Sigmoid colon (tissue), 6 donors: ENCODE measurements at regions not wholly inside any gene's neighbourhood (a gene's known extent, or its start where the extent isn't known, plus 50 kb on each side); places are given as distances from the start of the nearest gene placed in this dataset.

Source experiments
- DNase-seq: peaks from one replicate; pipeline ENCODE4 v3.0.0-alpha.2; 2019
- H3K27ac ChIP-seq, 4 donors: fragments of 200-600 bp; sonication (generic); one replicate each; pipeline ENCODE4 v1.5.1; 2016 to 2019; ENCODE audit warnings: mild to moderate bottlenecking in 1 of 4
- H3K27me3 ChIP-seq, 3 donors: fragments of 200-600 bp; sonication (generic); one replicate each; pipeline ENCODE4 v1.5.1; 2019; ENCODE audit warnings: mild to moderate bottlenecking in 1 of 3
- H3K36me3 ChIP-seq, 4 donors: fragments of 200-600 bp; sonication (generic); one replicate each; pipeline ENCODE4 v1.5.1; 2016 to 2019
- H3K4me1 ChIP-seq, 4 donors: fragments of 200-600 bp; sonication (generic); one replicate each; pipeline ENCODE4 v1.5.1; 2017 to 2019
- H3K4me3 ChIP-seq, 4 donors: fragments of 200-600 bp; sonication (generic); one replicate each; pipeline ENCODE4 v1.5.1; 2017 to 2019; ENCODE audit warnings: mild to moderate bottlenecking in 2 of 4, moderate library complexity in 1 of 4
- H3K9me3 ChIP-seq, 4 donors: fragments of 200-600 bp in 3 of 4; sonication (generic) in 3 of 4; one replicate each; pipeline versions ENCODE4 v1.5.1 to v1.6.1; 2013 to 2019
- EP300 ChIP-seq, 4 donors: sonication (generic); formaldehyde crosslinking; IDR thresholded peaks; one replicate each; pipeline ENCODE4 v1.6.1; 2017; ENCODE audit warnings: antibody characterized with exemption in 4 of 4
- POLR2A ChIP-seq, 2 donors: fragments of 450-650 bp; IDR thresholded peaks; one replicate each; pipeline ENCODE4 v1.6.1; 2016; ENCODE audit warnings: antibody characterized with exemption in 2 of 2, mild to moderate bottlenecking in 2 of 2, moderate library complexity in 2 of 2
- POLR2AphosphoS5 ChIP-seq, 4 donors: sonication (generic); formaldehyde crosslinking; IDR thresholded peaks; one replicate each; pipeline ENCODE4 v1.6.1; 2017; ENCODE audit warnings: antibody characterized with exemption in 4 of 4
- WGBS, 2 donors: extraction: QIAGEN DNeasy Blood & Tissue Kit; methylation state at CpG; one replicate each; pipeline ENCODE4 v1.1.7; 2013; 5-methylcytosine and 5-hydroxymethylcytosine counted together
- intact Hi-C: fragments of 100-400 bp; cut with DNase I; formaldehyde crosslinking; loops from one replicate; pipeline ENCODE4 v1.15.1; 2023
- TF ChIP-seq, protein P1 (sequence below), 4 experiments: fragments of 450-650 bp in 3 of 4; fragments of 200-600 bp in 1 of 4; IDR thresholded peaks; one replicate each; pipeline ENCODE4 v1.5.1; 2016 to 2019; ENCODE audit warnings: antibody characterized with exemption in 4 of 4, mild to moderate bottlenecking in 3 of 4, moderate library complexity in 2 of 4
- donor health status: healthy with polysubstance abuse.
- donor health status: healthy.

- WGBS, 2 donors, result 89 to 91% methylated on average over 4 of the region's 4 CpGs
- intact Hi-C loops, result no loop called here
- H3K27ac ChIP-seq, result no peak overlapping the region
Observed at GRCh38 chr18:59057493-59057795, 82.2 kb upstream of the SEC11C start.

DNA sequence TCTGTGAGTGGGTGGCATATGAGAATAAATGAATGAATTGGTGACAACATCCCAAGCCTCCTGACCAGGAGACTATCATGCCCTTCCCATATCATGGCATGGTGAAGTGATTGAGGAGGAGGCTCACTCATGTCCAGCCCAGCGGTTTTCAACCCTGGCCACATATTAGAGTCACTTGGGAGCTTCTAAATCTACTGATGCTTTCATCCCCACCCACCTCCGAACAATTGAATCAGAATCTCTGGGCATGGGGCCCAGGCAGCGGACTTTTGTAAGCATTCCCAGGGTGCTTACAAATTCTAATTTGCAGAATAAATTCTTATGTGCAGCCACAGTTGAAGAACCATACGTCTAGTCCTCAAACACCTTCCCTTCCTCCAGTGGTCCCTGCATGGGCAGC lies 81.7 kb upstream of the SEC11C start:
- H3K4me1 ChIP-seq, result peaks cover 0 to 12% (median 0%) of the 10 kb centered on the region in 4 donors
- TF ChIP-seq POLR2AphosphoS5 (IDR thresholded peaks at IDR 0.05) (no peak), POLR2A (IDR thresholded peaks at IDR 0.05) (no peak), EP300 (IDR thresholded peaks at IDR 0.05) (no peak)
- TF ChIP-seq, protein P1, sequence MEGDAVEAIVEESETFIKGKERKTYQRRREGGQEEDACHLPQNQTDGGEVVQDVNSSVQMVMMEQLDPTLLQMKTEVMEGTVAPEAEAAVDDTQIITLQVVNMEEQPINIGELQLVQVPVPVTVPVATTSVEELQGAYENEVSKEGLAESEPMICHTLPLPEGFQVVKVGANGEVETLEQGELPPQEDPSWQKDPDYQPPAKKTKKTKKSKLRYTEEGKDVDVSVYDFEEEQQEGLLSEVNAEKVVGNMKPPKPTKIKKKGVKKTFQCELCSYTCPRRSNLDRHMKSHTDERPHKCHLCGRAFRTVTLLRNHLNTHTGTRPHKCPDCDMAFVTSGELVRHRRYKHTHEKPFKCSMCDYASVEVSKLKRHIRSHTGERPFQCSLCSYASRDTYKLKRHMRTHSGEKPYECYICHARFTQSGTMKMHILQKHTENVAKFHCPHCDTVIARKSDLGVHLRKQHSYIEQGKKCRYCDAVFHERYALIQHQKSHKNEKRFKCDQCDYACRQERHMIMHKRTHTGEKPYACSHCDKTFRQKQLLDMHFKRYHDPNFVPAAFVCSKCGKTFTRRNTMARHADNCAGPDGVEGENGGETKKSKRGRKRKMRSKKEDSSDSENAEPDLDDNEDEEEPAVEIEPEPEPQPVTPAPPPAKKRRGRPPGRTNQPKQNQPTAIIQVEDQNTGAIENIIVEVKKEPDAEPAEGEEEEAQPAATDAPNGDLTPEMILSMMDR (IDR thresholded peaks at IDR 0.05), result no peak
- DNase-seq, result no peak
- H3K9me3 ChIP-seq, result no peaks in the 10 kb centered on the region
- intact Hi-C loops, result no loop called here
- H3K27ac ChIP-seq, result no peak overlapping the region
- 71 to 81% methylated on average over 4 of the region's 4 CpGs for WGBS, 2 donors
- no peak overlapping the region for H3K4me3 ChIP-seq
- no peaks in the 10 kb centered on the region for H3K36me3 ChIP-seq
- no peaks in the 10 kb centered on the region for H3K27me3 ChIP-seq

More at GRCh38 chr18:59057493-59057795, 82.2 kb upstream of the SEC11C start:
- Histone ChIP-seq H3K4me1 (peaks cover 0 to 12% (median 0%) of the 10 kb centered on the region in 4 donors), H3K36me3 (no peaks in the 10 kb centered on the region), H3K4me3 (no peak overlapping the region), H3K27me3 (no peaks in the 10 kb centered on the region), H3K9me3 (no peaks in the 10 kb centered on the region)
- DNase-seq, result no peak
- no peak for TF ChIP-seq EP300 (IDR thresholded peaks at IDR 0.05)
- TF ChIP-seq, protein P1 (IDR thresholded peaks at IDR 0.05), result peak in 1 of 4 experiments; percentile 11

- no peaks in the 10 kb centered on the region for H3K27me3 ChIP-seq
- intact Hi-C loops, result no loop called here
- H3K4me3 ChIP-seq, result no peak overlapping the region
- no peaks in the 10 kb centered on the region for H3K36me3 ChIP-seq
- no peak for DNase-seq
- H3K27ac ChIP-seq, result no peak overlapping the region
- TF ChIP-seq EP300 (IDR thresholded peaks at IDR 0.05), result no peak
- no peak for TF ChIP-seq POLR2AphosphoS5 (IDR thresholded peaks at IDR 0.05)
- TF ChIP-seq POLR2A (IDR thresholded peaks at IDR 0.05), result no peak
- TF ChIP-seq, protein P1 (IDR thresholded peaks at IDR 0.05), result no peak
- 95 to 97% methylated on average over 4 of the region's 4 CpGs for WGBS, 2 donors
- no peaks in the 10 kb centered on the region for H3K9me3 ChIP-seq
- H3K4me1 ChIP-seq, result peaks cover 0 to 21% (median 3%) of the 10 kb centered on the region in 4 donors
Observed at GRCh38 chr18:59059140-59059539, 80.5 kb upstream of the SEC11C start.

GRCh38 chr18:59060551-59060950 lies 79.1 kb upstream of the SEC11C start:
- no peak overlapping the region for H3K27ac ChIP-seq

DNA sequence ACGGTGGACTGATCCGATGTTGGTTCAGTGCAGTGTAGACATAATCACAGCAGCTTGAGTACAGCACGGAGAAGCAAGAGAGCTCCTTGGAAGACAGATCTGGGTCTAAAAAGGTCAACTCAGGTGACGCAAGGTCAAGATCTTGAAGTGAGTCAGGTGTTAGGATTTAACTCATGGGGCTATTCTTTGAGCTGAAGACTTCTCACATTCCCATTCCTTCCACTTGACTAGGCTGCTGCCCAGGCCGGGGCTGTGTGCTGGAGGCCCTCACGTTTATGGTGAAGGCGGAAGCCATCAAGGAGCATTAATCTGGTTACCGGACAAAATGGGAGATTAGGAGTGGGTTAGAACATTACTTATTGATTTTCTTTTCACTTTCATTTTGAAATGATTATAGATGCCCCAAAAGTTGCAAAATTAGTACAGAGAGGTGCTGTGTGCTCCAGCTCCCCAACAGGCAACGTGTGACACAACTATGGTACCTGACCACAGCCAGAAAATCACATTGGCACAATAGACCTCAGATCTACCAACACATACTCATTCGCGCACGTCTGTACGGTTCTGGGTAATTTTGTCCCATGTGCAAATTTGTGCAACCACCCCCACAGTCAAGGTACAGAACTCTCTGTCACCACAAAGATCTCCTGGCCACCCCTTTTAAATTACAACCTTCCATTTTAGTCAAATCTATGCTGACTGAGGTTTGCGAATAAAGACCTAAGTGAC lies 77.6 kb upstream of the SEC11C start:
- intact Hi-C loops, result loop anchor here (5.0 to 10.0 kb wide), 2 partner anchors 97 to 200 kb away; partner anchors contain the start of gene ZNF532
- TF ChIP-seq POLR2A (IDR thresholded peaks at IDR 0.05) (no peak), EP300 (IDR thresholded peaks at IDR 0.05) (no peak), POLR2AphosphoS5 (IDR thresholded peaks at IDR 0.05) (no peak)
- TF ChIP-seq, protein P1 (IDR thresholded peaks at IDR 0.05), result no peak
- H3K27me3 ChIP-seq, result no peaks in the 10 kb centered on the region
- no peaks in the 10 kb centered on the region for H3K9me3 ChIP-seq
- no peaks in the 10 kb centered on the region for H3K36me3 ChIP-seq
- H3K4me1 ChIP-seq, result peaks cover 0 to 17% (median 6%) of the 10 kb centered on the region in 4 donors
- DNase-seq, result no peak
- no peak overlapping the region for H3K27ac ChIP-seq
- no peak overlapping the region for H3K4me3 ChIP-seq
- 93 to 95% methylated on average over 14 of the region's 14 CpGs for WGBS, 2 donors

More at GRCh38 chr18:59060551-59060950, 79.1 kb upstream of the SEC11C start:
- DNase-seq, result no peak
- 62 to 85% methylated on average over 3 of the region's 3 CpGs for WGBS, 2 donors
- intact Hi-C loops, result loop anchor here (5.0 to 10.0 kb wide), 2 partner anchors 96 to 198 kb away; partner anchors contain the start of gene ZNF532
- H3K36me3 ChIP-seq, result no peaks in the 10 kb centered on the region
- no peak for TF ChIP-seq POLR2A (IDR thresholded peaks at IDR 0.05)
- no peaks in the 10 kb centered on the region for H3K27me3 ChIP-seq
- no peak overlapping the region for H3K4me3 ChIP-seq
- no peaks in the 10 kb centered on the region for H3K9me3 ChIP-seq
- peaks cover 0 to 17% (median 6%) of the 10 kb centered on the region in 4 donors for H3K4me1 ChIP-seq
